T-helper 1 cell treated with Interleukin-12 subunit alpha and Interleukin-12 subunit beta and Interleukin-4 antibody, amounts not matched to agents 30 ng/mL and 1 ng/mL, for 36 hours (primary cell): ENCODE measurements at regions not wholly inside any gene's neighbourhood (a gene's known extent, or its start where the extent isn't known, plus 50 kb on each side); places are given as distances from the start of the nearest gene placed in this dataset.

Source experiments
- intact Hi-C: fragments of 100-400 bp; cut with micrococcal nuclease; formaldehyde crosslinking; loops from one replicate; pipeline ENCODE4 v1.15.1; 2024

DNA sequence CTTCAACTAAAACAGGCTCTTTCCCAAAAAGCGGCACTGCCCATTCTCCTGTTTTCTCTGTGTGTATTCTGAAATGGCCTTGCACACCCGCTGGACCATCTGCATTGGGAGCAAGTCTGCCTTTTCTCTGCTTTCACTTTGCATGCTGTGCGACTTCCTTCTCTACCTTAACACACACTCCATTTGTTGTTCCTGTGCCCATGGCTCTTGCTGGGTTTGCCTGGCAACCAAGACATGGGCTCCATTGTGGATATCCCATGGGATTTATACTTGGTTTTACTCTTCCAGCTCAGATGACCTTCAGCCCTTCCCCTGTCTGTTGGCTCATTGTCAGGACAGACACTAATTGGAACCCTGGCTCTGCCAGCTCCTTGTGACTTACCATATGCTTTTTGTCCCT, 465.3 kb downstream of the REEP3 start:
- intact Hi-C loops: no loop called here

- intact Hi-C loops: no loop called here
Observed at GRCh38 chr10:63987212-63987611, 466.0 kb downstream of the REEP3 start.

- intact Hi-C loops: no loop called here
Observed at GRCh38 chr10:63994371-63994770, 473.2 kb downstream of the REEP3 start.

DNA sequence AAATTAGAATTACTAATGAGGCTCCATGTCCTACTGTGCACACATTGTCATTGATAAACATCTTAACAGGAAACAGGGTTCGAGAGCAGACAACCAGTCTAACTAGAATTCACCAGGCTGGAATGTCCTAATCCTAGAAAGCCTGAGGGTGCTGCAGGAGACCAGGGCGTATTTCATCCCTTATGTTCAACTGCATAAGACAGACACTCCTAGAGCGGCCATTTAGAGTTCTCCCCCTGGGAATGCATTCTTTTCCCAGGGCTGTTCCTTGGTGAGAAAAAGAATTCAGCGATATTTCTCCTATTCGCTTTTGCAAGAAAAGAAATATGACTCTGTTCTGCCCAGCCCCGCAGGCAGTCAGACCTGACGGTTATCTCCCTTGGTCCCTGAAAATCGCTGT, 486.0 kb downstream of the REEP3 start:
- intact Hi-C loops: no loop called here

- intact Hi-C loops: no loop called here
Observed at GRCh38 chr10:64010711-64011110, 489.5 kb downstream of the REEP3 start.

DNA sequence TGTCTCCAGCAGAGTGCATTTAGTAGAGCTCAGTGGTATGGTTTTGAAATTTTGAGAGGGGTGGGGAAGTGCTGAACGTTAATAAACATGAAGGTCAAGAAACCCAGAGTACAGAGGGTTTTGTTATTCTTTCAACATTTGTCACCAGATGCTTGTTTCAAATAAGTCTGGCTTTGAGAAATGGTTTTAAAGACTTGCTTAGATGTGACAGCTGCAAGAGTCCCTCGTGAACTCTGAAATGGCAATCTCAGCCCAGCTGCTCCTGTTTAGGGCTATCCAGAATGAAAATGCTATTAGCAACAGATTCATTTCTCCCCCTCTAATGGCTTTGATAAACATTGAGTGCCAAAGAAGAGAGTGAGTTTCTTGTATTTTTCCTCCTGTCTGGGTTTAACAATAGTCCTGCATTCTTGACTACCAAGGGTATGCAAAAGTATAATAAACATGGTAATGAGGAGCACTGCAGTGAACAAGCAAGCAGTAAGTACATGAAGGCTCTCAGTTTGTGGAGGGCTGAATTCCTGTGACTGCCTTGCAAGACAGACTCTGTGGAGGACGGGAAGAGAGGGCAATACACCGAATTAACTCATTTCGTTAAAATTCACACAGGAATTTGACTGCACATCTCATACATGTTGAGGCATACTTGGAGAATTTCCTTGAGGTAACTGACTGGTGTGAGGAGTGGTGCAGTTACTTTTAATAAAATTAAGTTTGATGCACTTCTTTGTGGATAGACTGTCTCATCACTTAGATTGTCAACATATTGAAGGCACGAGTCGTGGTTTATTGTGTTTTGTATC, 490.9 kb downstream of the REEP3 start:
- intact Hi-C loops: no loop called here

DNA sequence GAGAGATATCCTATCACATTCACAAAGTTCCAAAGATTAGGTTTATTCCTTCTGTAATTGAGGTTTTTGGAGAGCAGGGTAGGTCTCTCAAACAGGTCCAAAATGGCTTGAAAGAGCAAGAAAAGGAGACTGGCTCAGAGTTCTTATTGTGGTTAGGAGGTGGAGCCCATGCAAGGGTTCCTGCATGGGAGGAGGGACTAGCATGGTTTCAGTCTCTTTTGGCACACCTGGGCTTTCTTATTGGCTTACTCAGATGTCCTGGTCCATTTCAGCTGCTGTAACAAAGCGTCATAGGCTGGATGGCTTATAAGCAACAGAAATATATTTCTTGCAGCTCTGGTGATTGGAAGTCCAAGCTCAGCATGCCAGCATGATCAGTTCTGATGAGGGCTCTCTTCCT, 493.1 kb downstream of the REEP3 start:
- intact Hi-C loops: no loop called here

- intact Hi-C loops: no loop called here
Observed at GRCh38 chr10:64023926-64024470, 502.8 kb downstream of the REEP3 start.

- intact Hi-C loops: no loop called here
Observed at GRCh38 chr10:64033711-64034110, 512.5 kb downstream of the REEP3 start.

DNA sequence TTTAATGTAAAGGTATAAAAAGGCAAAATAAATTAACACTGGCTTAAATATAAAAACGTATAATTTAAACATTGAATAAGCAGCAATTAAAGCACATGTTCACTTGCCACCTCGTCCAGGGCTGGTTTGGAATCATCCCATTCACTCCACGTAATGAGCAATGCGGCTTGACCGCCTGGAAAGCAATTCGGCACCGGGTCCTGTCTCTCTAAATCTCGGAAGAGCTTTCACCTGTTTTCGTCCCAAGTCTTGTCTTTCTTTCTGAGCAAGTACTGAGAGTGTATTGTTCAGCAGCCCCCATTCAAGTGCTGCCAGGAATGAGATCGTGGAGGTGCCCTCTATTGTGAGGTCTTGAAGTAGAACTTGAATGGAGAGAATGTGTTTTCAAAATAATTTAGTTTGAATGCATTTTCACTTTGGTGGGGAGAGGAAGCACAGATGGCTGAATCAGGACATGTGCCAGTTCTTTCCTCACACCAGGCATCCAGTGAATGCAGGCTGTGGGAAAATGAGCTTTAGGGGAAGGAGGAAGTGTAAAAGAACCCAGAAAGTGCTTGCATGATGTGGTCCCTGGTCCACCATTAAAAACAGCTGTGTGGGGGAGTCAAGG, 515.2 kb downstream of the REEP3 start:
- intact Hi-C loops: no loop called here

GRCh38 chr10:64037071-64037661, 516.0 kb downstream of the REEP3 start:
- intact Hi-C loops: no loop called here

DNA sequence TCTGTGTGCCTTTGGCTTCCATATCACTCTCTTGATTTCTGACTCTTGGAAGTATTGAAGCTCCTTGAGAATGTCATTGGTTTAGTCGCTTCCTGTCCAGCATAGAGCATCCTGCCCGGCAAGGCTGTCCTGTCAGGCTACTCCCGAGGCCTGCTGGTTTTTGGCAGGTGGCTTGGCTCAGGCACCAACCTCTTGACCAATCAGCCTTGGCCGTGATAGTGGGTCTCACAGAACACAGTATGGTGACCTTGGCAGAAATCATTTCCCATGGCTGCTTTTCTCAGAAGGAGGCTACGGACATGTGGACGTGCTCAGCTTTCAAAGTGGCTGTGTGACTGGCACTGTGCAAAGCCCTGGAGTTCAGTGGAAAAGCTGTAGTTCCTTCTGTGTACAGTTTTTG, 516.9 kb downstream of the REEP3 start:
- intact Hi-C loops: no loop called here

- intact Hi-C loops: no loop called here
Observed at GRCh38 chr10:64039198-64039597, 518.0 kb downstream of the REEP3 start.

- intact Hi-C loops: loop anchor here (2.0 to 10.0 kb wide), 2 partner anchors 174 to 194 kb away; no protein-coding TSS in a partner anchor
Observed at GRCh38 chr10:64040781-64041180, 519.6 kb downstream of the REEP3 start.

GRCh38 chr10:64041185-64041988, 520.2 kb downstream of the REEP3 start:
- intact Hi-C loops: loop anchor here (2.0 to 10.0 kb wide), 2 partner anchors 175 to 193 kb away; no protein-coding TSS in a partner anchor

DNA sequence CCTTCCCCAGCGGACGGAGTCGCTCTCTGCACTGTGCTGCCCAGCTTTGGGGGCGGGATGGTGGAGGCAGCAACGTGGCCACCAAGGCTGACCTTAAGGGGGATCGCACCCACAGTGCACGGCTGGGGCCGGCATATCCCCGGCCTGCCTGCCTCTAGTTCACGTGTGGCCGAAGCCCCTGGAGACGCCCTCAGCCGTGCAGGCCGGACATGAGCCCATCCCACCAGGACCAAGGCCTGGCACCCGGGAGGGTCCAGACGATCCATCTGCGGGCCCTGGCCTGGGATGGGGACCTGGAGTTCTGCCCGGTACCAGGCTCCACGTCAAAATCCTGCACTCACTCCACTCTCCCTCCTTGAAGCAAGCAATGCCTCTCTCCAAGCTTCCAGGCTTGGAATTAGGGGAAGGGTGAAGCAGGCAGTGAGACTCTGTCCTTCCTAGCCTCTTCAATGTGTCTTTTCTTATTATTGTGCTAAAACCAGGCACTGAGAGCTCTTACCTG, 520.8 kb downstream of the REEP3 start:
- intact Hi-C loops: loop anchor here (2.0 to 10.0 kb wide), 2 partner anchors 175 to 193 kb away; no protein-coding TSS in a partner anchor

- intact Hi-C loops: loop anchor here (10.0 kb wide), 1 partner anchor 191 kb away; no protein-coding TSS in a partner anchor
Observed at GRCh38 chr10:64044098-64044497, 522.9 kb downstream of the REEP3 start.

GRCh38 chr10:64044957-64045632, 523.9 kb downstream of the REEP3 start:
- intact Hi-C loops: loop anchor here (10.0 kb wide), 1 partner anchor 190 kb away; no protein-coding TSS in a partner anchor

- intact Hi-C loops: no loop called here
Observed at GRCh38 chr10:64054392-64054791, 533.2 kb downstream of the REEP3 start.

DNA sequence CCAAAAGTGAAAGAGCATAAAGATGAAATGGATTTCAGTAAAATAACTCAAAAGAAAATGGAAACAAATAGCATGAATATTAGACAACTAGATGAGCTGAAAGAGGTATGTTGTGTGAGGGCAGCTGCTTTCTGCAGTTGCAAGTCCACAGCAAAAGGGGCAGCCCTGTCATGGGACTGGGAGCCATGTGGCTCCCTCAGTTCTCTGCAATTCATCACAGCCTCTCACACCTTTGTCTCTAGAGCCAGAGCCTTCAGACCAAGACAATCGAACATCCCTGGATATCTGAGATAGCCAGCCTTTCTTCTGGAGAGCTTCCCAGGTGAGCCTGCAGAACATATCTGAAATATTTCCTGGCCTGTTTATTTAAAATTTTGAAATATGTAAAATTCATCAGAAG, 538.7 kb downstream of the REEP3 start:
- intact Hi-C loops: no loop called here
